K562 (cell line): ENCODE measurements at regions not wholly inside any gene's neighbourhood (a gene's known extent, or its start where the extent isn't known, plus 50 kb on each side); places are given as distances from the start of the nearest gene placed in this dataset.

Source experiments
- ATAC-seq: fragments of 200-7000 bp; cut with Tn5 transposase; 3 replicates; pipeline ENCODE4 v1.9.1; 2020; ENCODE audit warnings: moderate library complexity
- BruUV-seq: library from RNA; stranded (reverse); fragments of 400-500 nt; replicated peaks from 2 replicates; lab custom pipeline; 2021; lab: Mats Ljungman, UMichigan
- CTCF ChIA-PET: fragments of 300-600 bp; formaldehyde crosslinking; extraction: SDS; loops from one replicate; lab custom pipeline; 2021; ENCODE audit warnings: low intra/inter-chr PET ratio; lab: Yijun Ruan, JAX
- POLR2A ChIA-PET: fragments of 300-600, 350-650 bp; sonication (Branson Sonifier 250); formaldehyde crosslinking; extraction: SDS; loops from one replicate; lab custom pipeline; 2021; ENCODE audit warnings: antibody characterized with exemption, inconsistent platforms; lab: Yijun Ruan, JAX
- DNase-seq, 4 experiments: peaks; one replicate each; pipeline versions ENCODE4 v3.0.0 to v3.0.0-alpha.2; 2011 to 2018; ENCODE audit warnings: low spot score in 3 of 4, mixed read lengths in 3 of 4; ENCODE audit errors: extremely low read depth in 1 of 4
- FAIRE-seq: peaks from 2 replicates; lab custom pipeline; 2011; peaks lifted over from hg19 to GRCh38; lab: Jason Lieb, UNC
- H2AFZ ChIP-seq: 2 replicates; pipeline ENCODE4 v1.6.0; 2011; ENCODE audit warnings: low read depth, low read length, control low read depth, inconsistent platforms
- H3K27ac ChIP-seq: fragments of 200-600 bp; 3 replicates; pipeline ENCODE4 v1.8.0; 2011; ENCODE audit warnings: low read depth, mild to moderate bottlenecking, control low read depth, inconsistent platforms, low read length, moderate library complexity, mixed read lengths; ENCODE audit errors: extremely low read depth
- H3K27me3 ChIP-seq, 2 experiments: fragments of 300-600 bp in 1 of 2; 2 replicates in 1 of 2; 3 replicates in 1 of 2; pipeline versions ENCODE4 v1.6.0 to v1.8.0; 2011; ENCODE audit warnings: inconsistent platforms in 2 of 2, low read length in 2 of 2, mild to moderate bottlenecking in 1 of 2, mixed read lengths in 1 of 2, moderate library complexity in 1 of 2; ENCODE audit not compliant: control insufficient read depth in 2 of 2, insufficient read depth in 2 of 2
- H3K36me3 ChIP-seq: fragments of 300-600 bp; 3 replicates; pipeline ENCODE4 v1.8.0; 2011; ENCODE audit warnings: mild to moderate bottlenecking, low read length, inconsistent platforms; ENCODE audit not compliant: control insufficient read depth, insufficient read depth
- H3K4me1 ChIP-seq, 2 experiments: fragments of 200-600 bp in 1 of 2; replicated peaks in 1 of 2; 2 replicates in 1 of 2; 3 replicates in 1 of 2; pipeline versions ENCODE4 v1.5.1 to v1.8.0; 2011; ENCODE audit warnings: inconsistent platforms in 2 of 2, low read length in 2 of 2, mild to moderate bottlenecking in 1 of 2, mixed read lengths in 1 of 2, moderate library complexity in 1 of 2; ENCODE audit not compliant: control insufficient read depth in 2 of 2, insufficient read depth in 2 of 2
- H3K4me2 ChIP-seq: 2 replicates; pipeline ENCODE4 v1.6.1; 2011; ENCODE audit warnings: low read length, control low read depth, inconsistent platforms, mixed read lengths; ENCODE audit not compliant: insufficient read depth
- H3K4me3 ChIP-seq: fragments of 200-600 bp; sonication (generic), shearing (Covaris generic); 2 replicates; pipeline ENCODE4 v1.5.1; 2016; ENCODE audit warnings: control low read depth, inconsistent platforms
- H3K79me2 ChIP-seq: fragments of 200-600 bp; 3 replicates; pipeline ENCODE4 v1.8.0; 2011; ENCODE audit warnings: low read length, inconsistent platforms; ENCODE audit not compliant: control insufficient read depth, insufficient read depth
- H3K9ac ChIP-seq, 2 experiments: 2 replicates each; pipeline versions ENCODE4 v1.6.0 to v1.6.1; 2011; ENCODE audit warnings: low read depth in 2 of 2, low read length in 2 of 2, control low read depth in 1 of 2, inconsistent platforms in 1 of 2, mild to moderate bottlenecking in 1 of 2, mixed read lengths in 1 of 2; ENCODE audit not compliant: insufficient read depth in 1 of 2
- H3K9me1 ChIP-seq: one replicate; pipeline ENCODE4 v1.6.0; 2011; ENCODE audit warnings: inconsistent platforms, mild to moderate bottlenecking, low read length, moderate library complexity; ENCODE audit not compliant: control insufficient read depth, insufficient read depth
- H3K9me3 ChIP-seq: replicated peaks from 2 replicates; pipeline ENCODE4 v1.5.1; 2011; ENCODE audit warnings: low read depth, low read length, inconsistent platforms; ENCODE audit not compliant: control insufficient read depth, insufficient read depth
- H4K20me1 ChIP-seq: replicated peaks from 2 replicates; pipeline ENCODE4 v1.6.1; 2011; ENCODE audit warnings: low read length, inconsistent platforms, mixed read lengths; ENCODE audit not compliant: control insufficient read depth, insufficient read depth
- IRF1 ChIP-seq: sonication (generic); formaldehyde crosslinking; IDR thresholded peaks from 2 replicates; pipeline ENCODE4 v1.8.0; 2022; ENCODE audit warnings: missing genetic modification reagents, mild to moderate bottlenecking, borderline replicate concordance
- MTA3 ChIP-seq: fragments of 450-650 bp; formaldehyde crosslinking; IDR thresholded peaks from 2 replicates; pipeline ENCODE4 v1.6.1; 2017; ENCODE audit warnings: mild to moderate bottlenecking, borderline replicate concordance
- ZNF3 ChIP-seq: fragments of 250-450 bp; sonication (Bioruptor Pico); IDR thresholded peaks from 2 replicates; pipeline ENCODE4 v1.5.0; 2021; ENCODE audit warnings: mild to moderate bottlenecking, moderate library complexity
- ZNF77 ChIP-seq: fragments of 250-450 bp; sonication (Bioruptor Pico); IDR thresholded peaks from 2 replicates; pipeline ENCODE4 v1.5.0; 2020
- WGBS: fragments of 100-300 bp; shearing (Covaris generic); methylation state at CpG from one replicate; pipeline ENCODE4 v1.1.6; 2016; ENCODE audit warnings: low coverage, mixed read lengths; ENCODE audit not compliant: insufficient coverage; ENCODE audit errors: missing lambda C conversion rate; 5-methylcytosine and 5-hydroxymethylcytosine counted together
- in situ Hi-C: fragments of 300-500 bp; cut with MboI; formaldehyde crosslinking; loops from 4 replicates; pipeline ENCODE4 v1.15.0; 2018; ENCODE audit warnings: inconsistent platforms, mixed read lengths
- intact Hi-C: fragments of 100-400 bp; cut with micrococcal nuclease; formaldehyde crosslinking; loops from 2 replicates; pipeline ENCODE4 v1.14.2; 2022
- TF ChIP-seq, protein P1 (sequence below): fragments of 250-450 bp; sonication (Bioruptor Pico); IDR thresholded peaks from 2 replicates; pipeline ENCODE4 v1.4.0; 2020; ENCODE audit warnings: mild to moderate bottlenecking, moderate library complexity
- TF ChIP-seq, protein P2 (sequence below): fragments of 450-650 bp; IDR thresholded peaks from 2 replicates; pipeline ENCODE4 v1.6.1; 2016

DNA sequence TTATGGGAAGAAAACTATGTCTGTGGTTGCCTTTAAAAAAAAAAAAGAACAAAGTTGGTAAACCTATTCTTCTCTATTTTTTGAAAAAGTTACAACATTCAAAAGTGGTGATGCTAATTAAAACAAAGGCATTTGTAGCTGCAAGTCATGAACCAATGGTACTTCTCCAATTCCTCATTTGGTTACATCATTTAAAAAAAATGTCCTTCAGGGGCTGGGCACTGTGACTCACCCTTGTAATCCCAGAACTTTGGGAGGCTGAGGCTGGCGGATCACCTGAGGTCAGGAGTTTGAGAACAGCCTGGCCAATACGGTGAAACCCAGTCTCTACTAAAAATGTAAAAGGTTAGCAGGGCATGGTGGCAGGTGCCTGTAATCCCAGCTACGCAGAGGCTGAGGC is 574.6 kb downstream of the VGLL3 start (continued):
- TF ChIP-seq, protein P1, sequence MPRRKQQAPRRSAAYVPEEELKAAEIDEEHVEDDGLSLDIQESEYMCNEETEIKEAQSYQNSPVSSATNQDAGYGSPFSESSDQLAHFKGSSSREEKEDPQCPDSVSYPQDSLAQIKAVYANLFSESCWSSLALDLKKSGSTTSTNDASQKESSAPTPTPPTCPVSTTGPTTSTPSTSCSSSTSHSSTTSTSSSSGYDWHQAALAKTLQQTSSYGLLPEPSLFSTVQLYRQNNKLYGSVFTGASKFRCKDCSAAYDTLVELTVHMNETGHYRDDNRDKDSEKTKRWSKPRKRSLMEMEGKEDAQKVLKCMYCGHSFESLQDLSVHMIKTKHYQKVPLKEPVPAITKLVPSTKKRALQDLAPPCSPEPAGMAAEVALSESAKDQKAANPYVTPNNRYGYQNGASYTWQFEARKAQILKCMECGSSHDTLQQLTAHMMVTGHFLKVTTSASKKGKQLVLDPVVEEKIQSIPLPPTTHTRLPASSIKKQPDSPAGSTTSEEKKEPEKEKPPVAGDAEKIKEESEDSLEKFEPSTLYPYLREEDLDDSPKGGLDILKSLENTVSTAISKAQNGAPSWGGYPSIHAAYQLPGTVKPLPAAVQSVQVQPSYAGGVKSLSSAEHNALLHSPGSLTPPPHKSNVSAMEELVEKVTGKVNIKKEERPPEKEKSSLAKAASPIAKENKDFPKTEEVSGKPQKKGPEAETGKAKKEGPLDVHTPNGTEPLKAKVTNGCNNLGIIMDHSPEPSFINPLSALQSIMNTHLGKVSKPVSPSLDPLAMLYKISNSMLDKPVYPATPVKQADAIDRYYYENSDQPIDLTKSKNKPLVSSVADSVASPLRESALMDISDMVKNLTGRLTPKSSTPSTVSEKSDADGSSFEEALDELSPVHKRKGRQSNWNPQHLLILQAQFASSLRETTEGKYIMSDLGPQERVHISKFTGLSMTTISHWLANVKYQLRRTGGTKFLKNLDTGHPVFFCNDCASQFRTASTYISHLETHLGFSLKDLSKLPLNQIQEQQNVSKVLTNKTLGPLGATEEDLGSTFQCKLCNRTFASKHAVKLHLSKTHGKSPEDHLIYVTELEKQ (CRISPR knock-in tag), result no peak

- Histone ChIP-seq H3K27ac (no peak overlapping the region), H3K4me2 (no peak overlapping the region), H3K79me2 (no peaks in the 10 kb centered on the region), H3K9me1 (no peaks in the 10 kb centered on the region), H4K20me1 (no peaks in the 10 kb centered on the region), H2AFZ (no peak overlapping the region), H3K36me3 (no peaks in the 10 kb centered on the region), H3K9me3 (no peaks in the 10 kb centered on the region), H3K9ac (no peak overlapping the region), H3K4me1 (no peaks in the 10 kb centered on the region), H3K4me3 (no peak overlapping the region), H3K27me3 (no peaks in the 10 kb centered on the region)
- in situ Hi-C loops (no loop called here), intact Hi-C loops (no loop called here)
- CTCF ChIA-PET, result no interaction called here
- POLR2A ChIA-PET, result no interaction called here
- FAIRE-seq (no peak), ATAC-seq (no peak), DNase-seq (no peak)
- 0% methylated on average over 2 of the region's 2 CpGs for WGBS
- no TSS peak for BruUV-seq
- TF ChIP-seq ZNF3 (CRISPR knock-in tag) (no peak), MTA3 (no peak), ZNF77 (CRISPR knock-in tag) (no peak), IRF1 (CRISPR knock-in tag) (no peak)
- TF ChIP-seq, protein P2, sequence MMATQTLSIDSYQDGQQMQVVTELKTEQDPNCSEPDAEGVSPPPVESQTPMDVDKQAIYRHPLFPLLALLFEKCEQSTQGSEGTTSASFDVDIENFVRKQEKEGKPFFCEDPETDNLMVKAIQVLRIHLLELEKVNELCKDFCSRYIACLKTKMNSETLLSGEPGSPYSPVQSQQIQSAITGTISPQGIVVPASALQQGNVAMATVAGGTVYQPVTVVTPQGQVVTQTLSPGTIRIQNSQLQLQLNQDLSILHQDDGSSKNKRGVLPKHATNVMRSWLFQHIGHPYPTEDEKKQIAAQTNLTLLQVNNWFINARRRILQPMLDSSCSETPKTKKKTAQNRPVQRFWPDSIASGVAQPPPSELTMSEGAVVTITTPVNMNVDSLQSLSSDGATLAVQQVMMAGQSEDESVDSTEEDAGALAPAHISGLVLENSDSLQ, result no peak
Measured at GRCh38 chr3:86413645-86414044, 577.3 kb downstream of the VGLL3 start.
